Nephron progenitor cell (in vitro differentiated cells): ENCODE measurements at regions not wholly inside any gene's neighbourhood (a gene's known extent, or its start where the extent isn't known, plus 50 kb on each side); places are given as distances from the start of the nearest gene placed in this dataset.

Experiments
- DNase-seq: peaks from one replicate; pipeline ENCODE4 v3.0.0; 2021
- H3K27ac Mint-ChIP-seq: 2 replicates; pipeline ENCODE4 v1.8.0; 2021; ENCODE audit warnings: mild to moderate bottlenecking, moderate library complexity, mixed read lengths
- H3K27me3 Mint-ChIP-seq: 2 replicates; pipeline ENCODE4 v1.8.0; 2021; ENCODE audit warnings: mild to moderate bottlenecking, low read depth, mixed read lengths; ENCODE audit not compliant: poor library complexity
- H3K36me3 Mint-ChIP-seq: 2 replicates; pipeline ENCODE4 v1.8.0; 2021; ENCODE audit warnings: low read depth, mixed read lengths
- H3K4me1 Mint-ChIP-seq: 2 replicates; pipeline ENCODE4 v1.8.0; 2021; ENCODE audit warnings: mixed read lengths
- H3K4me3 Mint-ChIP-seq: 2 replicates; pipeline ENCODE4 v1.8.0; 2021; ENCODE audit warnings: mild to moderate bottlenecking, moderate library complexity, mixed read lengths
- H3K9me3 Mint-ChIP-seq: 2 replicates; pipeline ENCODE4 v1.8.0; 2021; ENCODE audit warnings: mild to moderate bottlenecking, moderate library complexity, mixed read lengths
- TF ChIP-seq, protein P1 (sequence below): fragments of 200-600 bp; sonication (generic); IDR thresholded peaks from 2 replicates; pipeline ENCODE4 v1.5.0; 2021; ENCODE audit warnings: antibody characterized with exemption

DNA sequence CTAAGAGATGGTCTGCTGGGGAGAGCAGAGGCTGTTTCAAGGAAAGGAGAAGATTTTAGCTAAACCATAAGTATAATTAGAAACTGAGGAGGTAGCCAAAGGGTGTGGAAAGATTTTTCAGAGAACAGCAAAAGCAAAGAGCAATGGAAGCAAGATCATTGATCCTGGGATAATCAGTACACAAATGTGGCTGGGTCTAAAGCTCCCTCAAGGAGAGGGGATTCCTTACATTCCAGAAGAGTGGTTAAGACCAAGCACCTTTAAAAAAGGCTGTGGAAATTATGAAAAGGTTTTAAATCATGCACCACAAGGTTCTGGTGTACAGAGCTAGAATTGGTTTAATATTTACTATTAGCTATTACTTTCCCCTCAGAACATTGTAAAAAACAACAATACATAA, 246.0 kb upstream of the UBE2E3 start:
- peaks cover 4% of the 10 kb centered on the region for H3K4me1 Mint-ChIP-seq
- no peaks in the 10 kb centered on the region for H3K9me3 Mint-ChIP-seq
- peaks cover 3% of the 10 kb centered on the region for H3K27me3 Mint-ChIP-seq
- no peak overlapping the region for H3K27ac Mint-ChIP-seq
- DNase-seq = no peak
- H3K4me3 Mint-ChIP-seq = no peak overlapping the region
- H3K36me3 Mint-ChIP-seq = no peaks in the 10 kb centered on the region
- TF ChIP-seq, protein P1, sequence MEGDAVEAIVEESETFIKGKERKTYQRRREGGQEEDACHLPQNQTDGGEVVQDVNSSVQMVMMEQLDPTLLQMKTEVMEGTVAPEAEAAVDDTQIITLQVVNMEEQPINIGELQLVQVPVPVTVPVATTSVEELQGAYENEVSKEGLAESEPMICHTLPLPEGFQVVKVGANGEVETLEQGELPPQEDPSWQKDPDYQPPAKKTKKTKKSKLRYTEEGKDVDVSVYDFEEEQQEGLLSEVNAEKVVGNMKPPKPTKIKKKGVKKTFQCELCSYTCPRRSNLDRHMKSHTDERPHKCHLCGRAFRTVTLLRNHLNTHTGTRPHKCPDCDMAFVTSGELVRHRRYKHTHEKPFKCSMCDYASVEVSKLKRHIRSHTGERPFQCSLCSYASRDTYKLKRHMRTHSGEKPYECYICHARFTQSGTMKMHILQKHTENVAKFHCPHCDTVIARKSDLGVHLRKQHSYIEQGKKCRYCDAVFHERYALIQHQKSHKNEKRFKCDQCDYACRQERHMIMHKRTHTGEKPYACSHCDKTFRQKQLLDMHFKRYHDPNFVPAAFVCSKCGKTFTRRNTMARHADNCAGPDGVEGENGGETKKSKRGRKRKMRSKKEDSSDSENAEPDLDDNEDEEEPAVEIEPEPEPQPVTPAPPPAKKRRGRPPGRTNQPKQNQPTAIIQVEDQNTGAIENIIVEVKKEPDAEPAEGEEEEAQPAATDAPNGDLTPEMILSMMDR = no peak

DNA sequence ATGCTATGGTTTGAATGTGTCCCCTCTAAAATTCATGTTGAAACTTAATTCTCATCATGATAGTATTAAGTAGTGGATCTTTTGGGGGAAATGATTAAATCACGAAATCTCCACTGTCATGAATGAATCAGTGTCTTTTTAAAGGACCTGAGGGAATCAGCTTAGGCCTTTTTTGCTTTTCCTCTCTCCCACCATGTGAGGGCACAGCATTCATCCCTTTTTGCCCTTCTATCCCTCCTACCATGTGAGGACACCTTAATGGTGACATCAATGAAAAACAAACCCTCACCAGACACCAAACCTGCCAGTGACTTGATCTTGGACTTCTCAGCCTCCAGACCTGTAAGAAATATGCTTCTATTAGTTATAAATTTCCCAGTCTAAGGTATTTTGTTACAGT, 247.1 kb upstream of the UBE2E3 start:
- Mint-ChIP-seq H3K27ac (no peak overlapping the region), H3K4me3 (no peak overlapping the region), H3K4me1 (peaks cover 4% of the 10 kb centered on the region), H3K27me3 (peaks cover 3% of the 10 kb centered on the region), H3K36me3 (no peaks in the 10 kb centered on the region), H3K9me3 (no peaks in the 10 kb centered on the region)
- TF ChIP-seq, protein P1 = no peak
- DNase-seq = no peak

DNA sequence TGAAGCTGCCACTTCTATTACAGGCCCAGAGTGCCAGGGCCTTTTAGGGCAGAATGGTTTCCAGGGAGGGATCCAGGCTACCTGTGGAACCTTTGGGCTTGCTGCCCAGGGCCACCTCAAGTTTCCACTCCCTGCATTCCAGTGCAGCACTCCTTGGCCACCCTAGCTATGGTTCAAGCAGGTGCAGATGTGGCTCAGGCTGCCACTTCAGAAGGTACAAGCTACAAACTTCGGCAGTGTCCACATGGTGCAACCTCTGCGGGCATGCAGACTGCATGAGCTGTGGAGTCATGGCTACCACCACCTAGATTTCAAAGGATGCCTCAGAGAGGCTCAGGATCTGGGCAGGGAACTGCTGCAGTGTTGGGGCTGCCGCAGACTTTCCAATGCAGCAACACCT, 248.1 kb upstream of the UBE2E3 start:
- no peak overlapping the region for H3K27ac Mint-ChIP-seq

DNA sequence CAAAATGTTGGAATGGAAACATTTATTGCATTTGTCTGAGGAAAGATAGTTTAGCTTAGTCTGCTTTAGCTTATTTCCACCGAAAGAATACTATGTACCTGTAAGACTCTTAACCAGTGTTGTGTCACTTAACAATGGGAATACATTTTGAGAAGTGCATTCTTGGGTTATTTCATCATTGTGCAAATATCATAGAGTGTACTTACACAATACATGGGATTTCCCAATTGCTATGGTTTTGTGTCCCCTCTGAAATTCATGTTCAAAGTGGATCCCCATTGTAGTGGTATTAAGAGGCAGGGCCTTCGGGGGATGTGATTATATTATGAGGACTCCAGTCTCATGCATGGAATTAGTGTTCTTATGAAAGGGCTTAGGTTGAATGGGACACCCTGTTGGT, 249.4 kb upstream of the UBE2E3 start:
- no peaks in the 10 kb centered on the region for H3K9me3 Mint-ChIP-seq
- DNase-seq = no peak
- TF ChIP-seq, protein P1 = no peak
- H3K27me3 Mint-ChIP-seq = no peaks in the 10 kb centered on the region
- no peak overlapping the region for H3K27ac Mint-ChIP-seq
- H3K36me3 Mint-ChIP-seq = no peaks in the 10 kb centered on the region
- peaks cover 4% of the 10 kb centered on the region for H3K4me1 Mint-ChIP-seq
- no peak overlapping the region for H3K4me3 Mint-ChIP-seq

More for the DNA sequence above, 248.1 kb upstream of the UBE2E3 start:
- no peak for DNase-seq
- H3K4me1 Mint-ChIP-seq = peaks cover 4% of the 10 kb centered on the region
- H3K4me3 Mint-ChIP-seq = no peak overlapping the region
- no peaks in the 10 kb centered on the region for H3K36me3 Mint-ChIP-seq
- H3K27me3 Mint-ChIP-seq = peaks cover 3% of the 10 kb centered on the region
- H3K9me3 Mint-ChIP-seq = no peaks in the 10 kb centered on the region
- TF ChIP-seq, protein P1 = no peak

DNA sequence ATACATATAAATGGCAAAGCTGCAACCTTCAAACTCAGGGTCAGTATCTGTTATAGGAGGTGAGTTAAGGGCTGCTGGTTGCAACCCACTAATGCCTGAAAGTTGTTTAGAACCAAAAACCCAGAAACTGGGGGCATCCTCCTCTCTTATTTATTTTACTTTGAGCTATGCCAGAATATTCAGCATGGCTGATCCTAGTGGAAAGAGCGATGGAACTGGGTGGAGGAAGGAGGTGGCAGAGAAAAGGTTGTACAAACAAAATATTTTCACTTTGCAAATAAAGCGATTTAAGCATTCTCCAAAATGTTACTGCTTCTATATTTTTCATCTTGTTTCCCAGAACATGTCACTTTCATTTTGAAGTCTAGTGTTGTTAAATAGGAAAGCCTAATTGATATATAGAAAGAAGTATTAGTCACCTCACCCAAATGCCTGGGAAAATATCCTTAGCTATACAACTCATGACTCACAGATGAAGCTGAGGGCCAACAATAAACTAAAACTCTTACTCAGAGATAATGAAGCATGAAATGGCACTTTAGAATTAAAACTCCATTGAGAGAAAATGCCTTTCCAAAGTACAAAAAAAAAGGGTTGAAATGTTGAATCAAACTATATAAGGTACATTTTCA, 251.4 kb upstream of the UBE2E3 start:
- TF ChIP-seq, protein P1 = no peak
- Mint-ChIP-seq H3K27ac (no peak overlapping the region), H3K36me3 (no peaks in the 10 kb centered on the region), H3K4me3 (no peak overlapping the region), H3K4me1 (no peaks in the 10 kb centered on the region), H3K9me3 (no peaks in the 10 kb centered on the region), H3K27me3 (no peaks in the 10 kb centered on the region)
- no peak for DNase-seq

DNA sequence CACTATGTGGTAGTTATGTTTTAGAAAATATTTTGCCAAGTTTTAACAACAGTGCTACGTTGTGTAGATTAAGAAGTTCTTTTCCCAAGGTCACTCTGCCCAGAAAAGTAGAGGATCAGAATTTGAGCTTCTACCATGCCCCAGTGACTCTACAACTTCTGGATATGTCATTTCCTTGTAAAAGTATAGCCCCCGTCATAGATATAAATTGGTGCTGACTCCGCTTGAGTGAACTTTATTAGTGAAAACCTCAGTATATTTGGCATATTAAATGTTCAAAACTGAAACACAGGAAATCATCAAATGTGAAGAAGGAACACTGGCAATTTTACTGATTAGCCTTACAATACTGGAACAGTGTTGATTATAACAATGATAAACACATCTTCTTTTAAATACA, 256.7 kb upstream of the UBE2E3 start:
- TF ChIP-seq, protein P1 = no peak
- H3K4me3 Mint-ChIP-seq = no peak overlapping the region
- no peak overlapping the region for H3K27ac Mint-ChIP-seq
- H3K4me1 Mint-ChIP-seq = no peaks in the 10 kb centered on the region
- no peaks in the 10 kb centered on the region for H3K36me3 Mint-ChIP-seq
- DNase-seq = no peak
- H3K9me3 Mint-ChIP-seq = no peaks in the 10 kb centered on the region
- peaks cover 2% of the 10 kb centered on the region for H3K27me3 Mint-ChIP-seq
